CD4-positive, CD25-positive, alpha-beta regulatory T cell (primary cell): ENCODE measurements at regions not wholly inside any gene's neighbourhood (a gene's known extent, or its start where the extent isn't known, plus 50 kb on each side); places are given as distances from the start of the nearest gene placed in this dataset.

ENCODE experiments used
- ATAC-seq, 2 donors: fragments of 150-1000 bp; cut with Tn5 transposase; one replicate each; pipeline ENCODE4 v1.10.0; 2021; ENCODE audit warnings: low read depth in 2 of 2, moderate number of reproducible peaks in 2 of 2, moderate library complexity in 1 of 2
- DNase-seq, 3 donors: peaks; one replicate each; pipeline versions ENCODE4 v3.0.0 to v3.0.0-alpha.2; 2012 to 2022; ENCODE audit warnings: mixed read lengths in 1 of 3
- H3K27ac ChIP-seq: one replicate; pipeline ENCODE4 v1.7.0; 2013; ENCODE audit warnings: mild to moderate bottlenecking, low read length; ENCODE audit not compliant: insufficient read depth, poor library complexity, severe bottlenecking
- H3K27me3 ChIP-seq: one replicate; pipeline ENCODE4 v1.7.0; 2013; ENCODE audit warnings: low read length; ENCODE audit not compliant: control insufficient read depth, insufficient read depth
- H3K36me3 ChIP-seq: one replicate; pipeline ENCODE4 v1.7.0; 2013; ENCODE audit warnings: mild to moderate bottlenecking, low read length, moderate library complexity; ENCODE audit not compliant: control insufficient read depth, insufficient read depth
- H3K4me1 ChIP-seq: 2 replicates; pipeline ENCODE4 v1.7.0; 2013; ENCODE audit warnings: mild to moderate bottlenecking, low read length; ENCODE audit not compliant: insufficient read depth, control insufficient read depth, poor library complexity, severe bottlenecking
- H3K4me3 ChIP-seq: one replicate; pipeline ENCODE4 v1.7.0; 2013; ENCODE audit warnings: low read depth, mild to moderate bottlenecking, low read length, moderate library complexity
- H3K9me3 ChIP-seq, 2 experiments: 1 replicate in 1 of 2; 2 replicates in 1 of 2; pipeline ENCODE4 v1.7.0; 2013; ENCODE audit warnings: low read length in 2 of 2, mild to moderate bottlenecking in 1 of 2, moderate library complexity in 1 of 2; ENCODE audit not compliant: control insufficient read depth in 2 of 2
- H3K27ac Mint-ChIP-seq, 3 donors: one replicate each; pipeline ENCODE4 v1.8.0; 2020 to 2022; ENCODE audit warnings: mild to moderate bottlenecking in 3 of 3, mixed read lengths in 3 of 3, moderate library complexity in 2 of 3
- H3K27me3 Mint-ChIP-seq: one replicate; pipeline ENCODE4 v1.8.0; 2022; ENCODE audit warnings: mild to moderate bottlenecking, mixed read lengths
- H3K36me3 Mint-ChIP-seq: one replicate; pipeline ENCODE4 v1.8.0; 2020; ENCODE audit warnings: mixed read lengths
- H3K4me1 Mint-ChIP-seq, 4 donors: one replicate each; pipeline ENCODE4 v1.8.0; 2020 to 2022; ENCODE audit warnings: mixed read lengths in 4 of 4, mild to moderate bottlenecking in 1 of 4
- H3K4me3 Mint-ChIP-seq, 4 donors: one replicate each; pipeline ENCODE4 v1.8.0; 2020 to 2022; ENCODE audit warnings: mild to moderate bottlenecking in 4 of 4, mixed read lengths in 4 of 4, moderate library complexity in 3 of 4
- H3K9me3 Mint-ChIP-seq, 7 donors: one replicate each; pipeline ENCODE4 v1.8.0; 2020 to 2022; ENCODE audit warnings: mixed read lengths in 7 of 7, mild to moderate bottlenecking in 3 of 7, moderate library complexity in 2 of 7

DNA sequence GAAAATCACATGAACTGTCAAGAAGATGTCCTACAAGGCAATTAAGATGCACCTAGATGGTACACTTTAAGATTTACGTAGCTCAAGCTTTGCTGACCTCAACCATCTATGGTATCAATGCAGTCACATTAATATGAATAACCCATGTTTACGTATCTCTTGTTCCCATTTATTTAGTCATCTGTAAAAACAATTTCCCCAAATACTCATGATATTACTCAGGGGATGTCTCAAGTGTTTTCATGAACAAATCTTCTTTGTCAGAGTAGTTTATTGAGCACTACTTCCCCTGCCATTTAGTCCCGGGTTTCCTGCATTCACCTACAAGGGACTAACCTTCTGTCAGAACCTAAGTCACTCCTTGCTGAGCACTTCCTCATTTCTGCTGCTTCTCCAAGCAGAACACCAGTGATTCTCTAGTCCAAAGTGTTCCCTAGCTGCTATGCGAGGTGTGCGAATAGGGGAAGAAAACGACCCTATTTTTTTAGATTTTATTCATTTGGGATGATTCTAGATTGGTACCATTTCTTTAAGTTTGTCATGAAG lies 554.3 kb upstream of the LRRC4C start:
- Histone ChIP-seq H3K9me3 (peaks cover 0 to 12% of the 10 kb centered on the region in 2 experiments), H3K36me3 (no peaks in the 10 kb centered on the region), H3K27me3 (no peaks in the 10 kb centered on the region), H3K27ac (no peak overlapping the region), H3K4me3 (no peak overlapping the region), H3K4me1 (no peaks in the 10 kb centered on the region)
- Mint-ChIP-seq H3K4me1 (no peaks in the 10 kb centered on the region), H3K27ac (no peak overlapping the region), H3K9me3 (peaks cover 5 to 35% (median 10%) of the 10 kb centered on the region in 7 donors), H3K4me3 (no peak overlapping the region), H3K36me3 (no peaks in the 10 kb centered on the region), H3K27me3 (no peaks in the 10 kb centered on the region)
- no peak for DNase-seq
- ATAC-seq = no peak

DNA sequence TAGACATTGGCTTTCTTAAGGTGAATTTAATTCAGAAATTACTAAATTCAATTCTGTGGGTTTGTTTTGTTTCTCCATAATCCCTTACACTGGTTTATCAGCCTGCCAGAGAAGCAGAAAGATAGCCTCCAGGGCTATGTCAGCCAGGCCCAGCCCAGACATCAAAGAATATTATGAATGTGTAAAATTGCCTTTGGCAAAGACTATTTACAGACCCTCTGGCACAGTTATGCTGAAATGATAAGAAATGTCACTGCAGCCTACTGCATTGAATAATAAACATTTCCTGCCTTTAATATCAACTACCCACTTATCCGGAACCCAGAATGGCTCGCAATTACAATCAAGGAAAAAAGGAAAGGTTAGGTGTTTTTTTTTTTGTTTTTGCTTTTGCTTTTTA lies 562.5 kb upstream of the LRRC4C start:
- H3K27me3 Mint-ChIP-seq = no peaks in the 10 kb centered on the region
- Histone ChIP-seq H3K27me3 (no peaks in the 10 kb centered on the region), H3K4me1 (no peaks in the 10 kb centered on the region), H3K9me3 (no peaks in the 10 kb centered on the region), H3K4me3 (no peak overlapping the region), H3K36me3 (no peaks in the 10 kb centered on the region), H3K27ac (no peak overlapping the region)
- no peak overlapping the region for H3K4me3 Mint-ChIP-seq
- H3K36me3 Mint-ChIP-seq = no peaks in the 10 kb centered on the region
- H3K4me1 Mint-ChIP-seq = no peaks in the 10 kb centered on the region
- ATAC-seq = no peak
- H3K27ac Mint-ChIP-seq = no peak overlapping the region
- no peak for DNase-seq
- peaks cover 0 to 31% (median 8%) of the 10 kb centered on the region in 7 donors for H3K9me3 Mint-ChIP-seq

DNA sequence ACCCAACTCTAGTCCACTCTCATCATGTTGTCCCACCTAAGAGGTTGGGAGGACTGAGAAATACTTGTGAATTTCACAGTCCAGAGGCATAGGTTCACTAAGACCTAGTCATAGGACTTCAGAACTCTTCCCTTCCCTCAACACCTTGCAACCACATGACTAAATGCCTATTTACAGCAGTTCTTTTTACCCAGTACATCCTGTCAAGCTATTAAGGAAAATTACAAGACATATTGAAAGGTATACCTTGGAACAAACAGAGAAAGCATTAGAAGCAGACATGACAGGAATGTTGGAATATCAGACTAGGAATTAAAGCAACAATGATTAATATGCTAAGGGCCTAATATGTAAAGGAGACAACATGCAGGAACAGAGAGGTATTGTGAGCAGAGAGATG lies 563.8 kb upstream of the LRRC4C start:
- no peak overlapping the region for H3K4me3 ChIP-seq
- H3K36me3 ChIP-seq = no peaks in the 10 kb centered on the region
- DNase-seq (no peak), ATAC-seq (no peak)
- H3K27ac ChIP-seq = no peak overlapping the region
- peaks cover 0 to 27% (median 7%) of the 10 kb centered on the region in 7 donors for H3K9me3 Mint-ChIP-seq
- no peak overlapping the region for H3K27ac Mint-ChIP-seq
- no peaks in the 10 kb centered on the region for H3K9me3 ChIP-seq
- H3K27me3 ChIP-seq = no peaks in the 10 kb centered on the region
- no peaks in the 10 kb centered on the region for H3K4me1 ChIP-seq
- H3K4me1 Mint-ChIP-seq = no peaks in the 10 kb centered on the region
- no peak overlapping the region for H3K4me3 Mint-ChIP-seq
- no peaks in the 10 kb centered on the region for H3K27me3 Mint-ChIP-seq
- H3K36me3 Mint-ChIP-seq = no peaks in the 10 kb centered on the region

DNA sequence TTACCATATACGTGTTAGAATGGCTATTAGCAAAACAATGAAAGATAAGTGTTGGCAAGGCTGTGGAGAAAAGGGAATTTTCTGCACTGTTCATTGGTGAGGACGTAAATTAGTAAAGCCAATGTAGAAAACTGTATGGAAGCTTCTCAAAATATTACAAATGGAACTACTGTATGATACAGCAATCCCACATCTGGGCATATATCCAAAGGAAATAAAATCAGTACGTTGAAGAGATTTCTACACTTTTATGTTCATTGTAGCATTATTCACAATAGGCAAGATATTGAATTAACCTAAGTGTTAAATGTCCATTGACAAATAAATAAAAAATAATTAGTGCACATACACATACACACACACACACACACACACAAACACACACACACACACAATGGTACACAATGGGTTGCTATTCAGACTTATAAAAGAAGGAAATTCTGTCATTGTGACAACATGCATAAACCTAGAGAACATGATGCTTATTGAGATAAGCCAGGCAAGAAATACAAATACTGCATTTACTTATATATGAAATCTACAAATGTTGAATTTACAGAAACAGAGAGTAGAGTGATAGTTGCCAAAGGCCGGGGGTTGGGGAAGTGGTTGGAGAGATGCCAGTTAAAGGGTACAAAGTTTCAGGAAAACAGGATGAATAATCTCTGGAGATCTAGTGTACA lies 565.8 kb upstream of the LRRC4C start:
- no peak overlapping the region for H3K4me3 Mint-ChIP-seq
- Histone ChIP-seq H3K36me3 (no peaks in the 10 kb centered on the region), H3K4me1 (no peaks in the 10 kb centered on the region), H3K27ac (no peak overlapping the region), H3K27me3 (no peaks in the 10 kb centered on the region), H3K4me3 (no peak overlapping the region), H3K9me3 (no peaks in the 10 kb centered on the region)
- ATAC-seq = no peak
- H3K9me3 Mint-ChIP-seq = peaks cover 0 to 24% (median 9%) of the 10 kb centered on the region in 7 donors
- H3K27me3 Mint-ChIP-seq = no peaks in the 10 kb centered on the region
- no peaks in the 10 kb centered on the region for H3K4me1 Mint-ChIP-seq
- no peak overlapping the region for H3K27ac Mint-ChIP-seq
- H3K36me3 Mint-ChIP-seq = no peaks in the 10 kb centered on the region
- DNase-seq = no peak

DNA sequence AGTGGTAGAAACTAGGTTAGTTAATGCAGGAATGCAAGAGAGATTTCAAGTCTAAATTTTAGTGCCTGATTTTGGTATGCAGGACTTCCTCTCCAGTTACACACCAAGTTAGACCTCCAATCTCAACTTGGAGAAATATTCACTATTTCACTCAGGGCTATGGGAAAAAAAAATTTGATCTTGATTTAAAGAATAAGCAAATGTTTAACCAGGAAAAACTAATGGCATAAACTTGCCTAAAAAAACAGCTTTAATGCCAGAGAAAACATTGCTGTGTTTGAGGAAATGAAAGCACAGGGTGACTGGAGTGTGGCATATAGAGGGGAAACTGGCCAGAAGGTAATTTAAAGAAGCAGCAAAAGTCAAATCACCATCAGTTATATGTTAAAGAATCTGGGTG lies 575.4 kb upstream of the LRRC4C start:
- no peak overlapping the region for H3K4me3 ChIP-seq
- H3K36me3 Mint-ChIP-seq = no peaks in the 10 kb centered on the region
- peaks cover 0 to 23% (median 6%) of the 10 kb centered on the region in 7 donors for H3K9me3 Mint-ChIP-seq
- no peaks in the 10 kb centered on the region for H3K27me3 Mint-ChIP-seq
- H3K9me3 ChIP-seq = peaks cover 0 to 2% of the 10 kb centered on the region in 2 experiments
- ATAC-seq = no peak
- H3K4me1 ChIP-seq = no peaks in the 10 kb centered on the region
- DNase-seq = no peak
- no peaks in the 10 kb centered on the region for H3K4me1 Mint-ChIP-seq
- no peak overlapping the region for H3K27ac Mint-ChIP-seq
- no peaks in the 10 kb centered on the region for H3K36me3 ChIP-seq
- no peak overlapping the region for H3K4me3 Mint-ChIP-seq
- H3K27ac ChIP-seq = no peak overlapping the region
- H3K27me3 ChIP-seq = no peaks in the 10 kb centered on the region

DNA sequence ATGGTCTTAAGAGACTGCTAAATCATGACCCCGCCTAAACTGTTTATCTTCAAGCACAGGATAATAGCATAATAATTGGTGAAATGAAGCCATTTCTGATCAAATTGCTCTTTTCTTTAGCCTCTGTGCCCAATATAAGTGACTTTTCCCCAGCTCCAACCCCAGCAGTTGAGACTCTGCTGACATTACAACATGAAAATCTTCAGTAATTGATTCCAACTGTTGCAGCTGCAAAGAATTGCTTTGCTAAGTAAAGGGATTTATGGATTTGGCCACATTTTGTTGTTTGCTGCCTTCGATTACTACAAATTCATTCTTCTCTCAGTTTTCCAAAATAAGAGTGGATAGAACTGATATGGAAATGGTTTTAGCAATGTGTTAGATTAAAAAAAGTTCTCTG lies 576.7 kb upstream of the LRRC4C start:
- H3K27me3 Mint-ChIP-seq = no peaks in the 10 kb centered on the region

DNA sequence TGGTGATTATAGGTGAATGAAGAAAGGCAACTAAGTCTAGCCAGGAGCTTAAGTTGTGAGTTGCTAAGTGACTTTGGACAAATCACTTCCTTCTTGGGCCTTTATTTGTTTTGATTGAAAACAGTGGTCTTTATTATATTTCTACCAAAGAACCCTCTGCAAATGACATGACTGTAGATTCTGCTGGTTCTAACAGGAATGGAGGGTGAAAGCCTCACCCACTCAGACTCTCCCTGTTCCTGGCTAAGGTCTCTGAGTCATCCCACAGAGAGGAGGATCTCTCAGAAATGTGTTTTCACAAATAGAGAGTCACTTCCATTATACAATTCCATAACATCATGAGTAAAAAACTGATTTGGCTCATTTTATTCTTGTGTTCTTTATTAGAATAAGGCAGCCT lies 583.9 kb upstream of the LRRC4C start:
- DNase-seq (no peak), ATAC-seq (no peak)
- peaks cover 0 to 2% of the 10 kb centered on the region in 2 experiments for H3K9me3 ChIP-seq
- H3K27me3 Mint-ChIP-seq = no peaks in the 10 kb centered on the region
- H3K36me3 Mint-ChIP-seq = no peaks in the 10 kb centered on the region
- no peaks in the 10 kb centered on the region for H3K4me1 Mint-ChIP-seq
- H3K4me1 ChIP-seq = no peaks in the 10 kb centered on the region
- peaks cover 2 to 24% (median 12%) of the 10 kb centered on the region in 7 donors for H3K9me3 Mint-ChIP-seq
- no peak overlapping the region for H3K4me3 ChIP-seq
- H3K27ac ChIP-seq = no peak overlapping the region
- no peak overlapping the region for H3K27ac Mint-ChIP-seq
- no peaks in the 10 kb centered on the region for H3K36me3 ChIP-seq
- no peak overlapping the region for H3K4me3 Mint-ChIP-seq
- H3K27me3 ChIP-seq = no peaks in the 10 kb centered on the region

More for the DNA sequence above, 576.7 kb upstream of the LRRC4C start:
- H3K36me3 Mint-ChIP-seq = no peaks in the 10 kb centered on the region
- H3K4me1 Mint-ChIP-seq = no peaks in the 10 kb centered on the region
- ATAC-seq = no peak
- no peak for DNase-seq
- H3K27ac Mint-ChIP-seq = no peak overlapping the region
- Histone ChIP-seq H3K27ac (no peak overlapping the region), H3K9me3 (peaks cover 0 to 2% of the 10 kb centered on the region in 2 experiments), H3K4me3 (no peak overlapping the region), H3K4me1 (no peaks in the 10 kb centered on the region), H3K27me3 (no peaks in the 10 kb centered on the region), H3K36me3 (no peaks in the 10 kb centered on the region)
- peaks cover 0 to 20% (median 7%) of the 10 kb centered on the region in 7 donors for H3K9me3 Mint-ChIP-seq
- H3K4me3 Mint-ChIP-seq = no peak overlapping the region
